ENCODE measurements at regions not wholly inside any gene's neighbourhood (a gene's known extent, or its start where the extent isn't known, plus 50 kb on each side); places are given as distances from the start of the nearest gene placed in this dataset.

DNA sequence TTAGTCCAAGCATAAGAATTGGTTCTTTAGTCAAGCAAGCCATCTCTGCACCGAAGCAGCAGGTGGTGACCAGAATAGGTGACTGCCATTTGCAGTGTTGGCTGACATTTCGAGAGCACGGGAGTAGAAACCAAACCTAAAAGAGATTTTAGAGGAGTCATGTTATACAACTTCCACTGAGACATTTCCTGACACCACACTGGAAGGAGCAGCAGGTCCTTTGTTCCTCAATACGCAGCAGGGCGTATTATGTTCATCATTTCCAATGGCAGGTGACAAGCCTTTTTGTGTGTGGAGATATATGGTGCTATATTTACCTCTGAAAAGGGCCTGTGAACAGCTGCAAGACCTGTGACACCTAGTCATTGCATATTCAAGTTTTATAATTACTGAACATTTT lies 418.8 kb upstream of the NETO1 start:
- TF ChIP-seq TAF1 (conservative IDR thresholded peaks at IDR 0.05) (no peak), REST (IDR thresholded peaks at IDR 0.05) (no peak)
- TF ChIP-seq, protein P1, sequence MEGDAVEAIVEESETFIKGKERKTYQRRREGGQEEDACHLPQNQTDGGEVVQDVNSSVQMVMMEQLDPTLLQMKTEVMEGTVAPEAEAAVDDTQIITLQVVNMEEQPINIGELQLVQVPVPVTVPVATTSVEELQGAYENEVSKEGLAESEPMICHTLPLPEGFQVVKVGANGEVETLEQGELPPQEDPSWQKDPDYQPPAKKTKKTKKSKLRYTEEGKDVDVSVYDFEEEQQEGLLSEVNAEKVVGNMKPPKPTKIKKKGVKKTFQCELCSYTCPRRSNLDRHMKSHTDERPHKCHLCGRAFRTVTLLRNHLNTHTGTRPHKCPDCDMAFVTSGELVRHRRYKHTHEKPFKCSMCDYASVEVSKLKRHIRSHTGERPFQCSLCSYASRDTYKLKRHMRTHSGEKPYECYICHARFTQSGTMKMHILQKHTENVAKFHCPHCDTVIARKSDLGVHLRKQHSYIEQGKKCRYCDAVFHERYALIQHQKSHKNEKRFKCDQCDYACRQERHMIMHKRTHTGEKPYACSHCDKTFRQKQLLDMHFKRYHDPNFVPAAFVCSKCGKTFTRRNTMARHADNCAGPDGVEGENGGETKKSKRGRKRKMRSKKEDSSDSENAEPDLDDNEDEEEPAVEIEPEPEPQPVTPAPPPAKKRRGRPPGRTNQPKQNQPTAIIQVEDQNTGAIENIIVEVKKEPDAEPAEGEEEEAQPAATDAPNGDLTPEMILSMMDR (IDR thresholded peaks at IDR 0.05; ENCODE audit: low read depth, low read length, missing input control), result no peak

Measured in liver (tissue), 3 donors.